GM12878 (cell line): ENCODE measurements at regions not wholly inside any gene's neighbourhood (a gene's known extent, or its start where the extent isn't known, plus 50 kb on each side); places are given as distances from the start of the nearest gene placed in this dataset.

Source experiments
- CEBPB ChIP-seq, 2 experiments: fragments of 150-350 bp in 1 of 2; IDR thresholded peaks; 2 replicates each; pipeline ENCODE4 v1.6.1; 2012 to 2014; ENCODE audit warnings: low read depth in 2 of 2, low read length in 2 of 2, borderline replicate concordance in 1 of 2, inconsistent platforms in 1 of 2
- EGR1 ChIP-seq, 2 experiments: IDR thresholded peaks; 1 replicate in 1 of 2; 2 replicates in 1 of 2; pipeline ENCODE4 v1.6.1; 2011 to 2012; ENCODE audit warnings: low read depth in 2 of 2, low read length in 2 of 2, borderline replicate concordance in 1 of 2, mild to moderate bottlenecking in 1 of 2, moderate library complexity in 1 of 2
- EZH2 ChIP-seq: IDR thresholded peaks from 2 replicates; pipeline ENCODE4 v1.6.1; 2012; ENCODE audit warnings: low read depth, mild to moderate bottlenecking, control low read depth, inconsistent platforms, low read length, borderline replicate concordance; ENCODE audit not compliant: control insufficient read depth
- JUND ChIP-seq: IDR thresholded peaks from 2 replicates; pipeline ENCODE4 v1.6.1; 2012; ENCODE audit warnings: low read depth, mild to moderate bottlenecking, low read length, improper control_type of control experiment, moderate library complexity
- KAT2A ChIP-seq: conservative IDR thresholded peaks from 2 replicates; pipeline ENCODE4 v1.6.1; 2011; ENCODE audit warnings: low read depth, low read length; ENCODE audit not compliant: control insufficient read depth
- KDM1A ChIP-seq: fragments of 200-600 bp; sonication (generic); IDR thresholded peaks from 2 replicates; pipeline ENCODE4 v1.6.1; 2016; ENCODE audit warnings: borderline replicate concordance
- POLR2A ChIP-seq: IDR thresholded peaks from 2 replicates; pipeline ENCODE4 v1.6.1; 2011; ENCODE audit warnings: low read depth, mild to moderate bottlenecking, low read length
- POLR2AphosphoS5 ChIP-seq: IDR thresholded peaks from 2 replicates; pipeline ENCODE4 v1.6.1; 2011; ENCODE audit warnings: mild to moderate bottlenecking, low read length, inconsistent platforms
- TF ChIP-seq, protein P1 (sequence below), 3 experiments: IDR thresholded peaks in 2 of 3; conservative IDR thresholded peaks in 1 of 3; 2 replicates each; pipeline ENCODE4 v1.5.1; 2011; ENCODE audit warnings: low read depth in 3 of 3, low read length in 3 of 3, mild to moderate bottlenecking in 3 of 3, control low read depth in 2 of 3, moderate library complexity in 2 of 3, inconsistent platforms in 1 of 3, mixed read lengths in 1 of 3; ENCODE audit not compliant: control insufficient read depth in 2 of 3, insufficient read depth in 1 of 3; ENCODE audit errors: extremely low read depth in 1 of 3
- TF ChIP-seq, protein P2 (sequence below): IDR thresholded peaks from 2 replicates; pipeline ENCODE4 v1.6.1; 2012; ENCODE audit warnings: low read depth, low read length, improper control_type of control experiment
- TF ChIP-seq, protein P3 (sequence below): IDR thresholded peaks from 2 replicates; pipeline ENCODE4 v1.6.1; 2012; ENCODE audit warnings: low read depth, low read length, improper control_type of control experiment

DNA sequence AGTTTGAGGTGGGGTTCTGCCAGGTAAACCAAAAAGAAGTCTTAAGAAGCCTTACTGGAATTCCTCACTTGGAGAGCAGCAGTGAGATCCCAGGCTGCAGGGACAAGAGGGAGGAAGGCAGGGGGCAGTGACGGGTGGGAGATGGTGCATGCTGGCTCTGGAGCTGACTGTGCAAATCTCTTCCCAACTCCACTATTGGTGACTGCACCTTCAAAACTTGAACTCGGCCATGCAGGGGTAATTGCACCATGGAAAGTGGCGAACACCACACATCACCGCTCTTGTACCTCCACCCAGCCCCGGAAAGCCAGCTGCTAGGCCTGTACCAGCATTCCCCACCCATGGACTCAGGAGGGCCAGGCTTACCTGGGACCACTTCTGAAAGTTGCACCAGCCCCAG lies 51.4 kb upstream of the CDR2 start:
- no peak for TF ChIP-seq POLR2AphosphoS5
- TF ChIP-seq, protein P1, sequence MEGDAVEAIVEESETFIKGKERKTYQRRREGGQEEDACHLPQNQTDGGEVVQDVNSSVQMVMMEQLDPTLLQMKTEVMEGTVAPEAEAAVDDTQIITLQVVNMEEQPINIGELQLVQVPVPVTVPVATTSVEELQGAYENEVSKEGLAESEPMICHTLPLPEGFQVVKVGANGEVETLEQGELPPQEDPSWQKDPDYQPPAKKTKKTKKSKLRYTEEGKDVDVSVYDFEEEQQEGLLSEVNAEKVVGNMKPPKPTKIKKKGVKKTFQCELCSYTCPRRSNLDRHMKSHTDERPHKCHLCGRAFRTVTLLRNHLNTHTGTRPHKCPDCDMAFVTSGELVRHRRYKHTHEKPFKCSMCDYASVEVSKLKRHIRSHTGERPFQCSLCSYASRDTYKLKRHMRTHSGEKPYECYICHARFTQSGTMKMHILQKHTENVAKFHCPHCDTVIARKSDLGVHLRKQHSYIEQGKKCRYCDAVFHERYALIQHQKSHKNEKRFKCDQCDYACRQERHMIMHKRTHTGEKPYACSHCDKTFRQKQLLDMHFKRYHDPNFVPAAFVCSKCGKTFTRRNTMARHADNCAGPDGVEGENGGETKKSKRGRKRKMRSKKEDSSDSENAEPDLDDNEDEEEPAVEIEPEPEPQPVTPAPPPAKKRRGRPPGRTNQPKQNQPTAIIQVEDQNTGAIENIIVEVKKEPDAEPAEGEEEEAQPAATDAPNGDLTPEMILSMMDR (IDR thresholded peaks at IDR 0.05 in 2 of 3, conservative IDR thresholded peaks at IDR 0.05 in 1 of 3; ENCODE audit: control insufficient read depth in 2 of 3, extremely low read depth in 1 of 3, insufficient read depth in 1 of 3, low read depth in 3 of 3, low read length in 3 of 3): no peak
- TF ChIP-seq POLR2A: no peak
- TF ChIP-seq, protein P2, sequence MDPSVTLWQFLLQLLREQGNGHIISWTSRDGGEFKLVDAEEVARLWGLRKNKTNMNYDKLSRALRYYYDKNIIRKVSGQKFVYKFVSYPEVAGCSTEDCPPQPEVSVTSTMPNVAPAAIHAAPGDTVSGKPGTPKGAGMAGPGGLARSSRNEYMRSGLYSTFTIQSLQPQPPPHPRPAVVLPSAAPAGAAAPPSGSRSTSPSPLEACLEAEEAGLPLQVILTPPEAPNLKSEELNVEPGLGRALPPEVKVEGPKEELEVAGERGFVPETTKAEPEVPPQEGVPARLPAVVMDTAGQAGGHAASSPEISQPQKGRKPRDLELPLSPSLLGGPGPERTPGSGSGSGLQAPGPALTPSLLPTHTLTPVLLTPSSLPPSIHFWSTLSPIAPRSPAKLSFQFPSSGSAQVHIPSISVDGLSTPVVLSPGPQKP: no peak
- no peak for TF ChIP-seq KAT2A
- TF ChIP-seq, protein P3, sequence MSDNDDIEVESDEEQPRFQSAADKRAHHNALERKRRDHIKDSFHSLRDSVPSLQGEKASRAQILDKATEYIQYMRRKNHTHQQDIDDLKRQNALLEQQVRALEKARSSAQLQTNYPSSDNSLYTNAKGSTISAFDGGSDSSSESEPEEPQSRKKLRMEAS: no peak
- TF ChIP-seq KDM1A: no peak
- TF ChIP-seq EZH2: no peak
- no peak for TF ChIP-seq CEBPB (IDR thresholded peaks at IDR 0.05; ENCODE audit: borderline replicate concordance in 1 of 2, low read depth in 2 of 2, low read length in 2 of 2)
- TF ChIP-seq JUND: no peak
- no peak for TF ChIP-seq EGR1 (IDR thresholded peaks at IDR 0.05; ENCODE audit: borderline replicate concordance in 1 of 2, low read depth in 2 of 2, low read length in 2 of 2)
